H1 (cell line): ENCODE measurements at regions not wholly inside any gene's neighbourhood (a gene's known extent, or its start where the extent isn't known, plus 50 kb on each side); places are given as distances from the start of the nearest gene placed in this dataset.

ENCODE experiments used
- ATF2 ChIP-seq: IDR thresholded peaks from 2 replicates; pipeline ENCODE4 v1.6.1; 2012; ENCODE audit warnings: low read length, inconsistent platforms
- CHD7 ChIP-seq: fragments of 300-600 bp; sonication (generic); IDR thresholded peaks from 2 replicates; pipeline ENCODE4 v1.7.1; 2012; ENCODE audit warnings: low read length, moderate library complexity, mild to moderate bottlenecking, inconsistent platforms; ENCODE audit not compliant: insufficient replicate concordance
- JUND ChIP-seq: IDR thresholded peaks from 2 replicates; pipeline ENCODE4 v1.6.1; 2011; ENCODE audit warnings: mild to moderate bottlenecking, improper control_type of control experiment, low read length
- MAX ChIP-seq: IDR thresholded peaks from 2 replicates; pipeline ENCODE4 v1.6.1; 2012; ENCODE audit warnings: inconsistent platforms
- POLR2A ChIP-seq, 2 experiments: IDR thresholded peaks; 1 replicate in 1 of 2; 2 replicates in 1 of 2; pipeline ENCODE4 v1.6.1; 2011; ENCODE audit warnings: low read depth in 2 of 2, low read length in 2 of 2, mild to moderate bottlenecking in 2 of 2; ENCODE audit errors: control extremely low read depth in 1 of 2
- RNF2 ChIP-seq: fragments of 200-900, 300-1000 bp; sonication (generic); IDR thresholded peaks from 2 replicates; pipeline ENCODE4 v1.7.1; 2016; ENCODE audit warnings: borderline replicate concordance, low read depth, mild to moderate bottlenecking, antibody characterized with exemption, low read length; ENCODE audit not compliant: poor library complexity, severe bottlenecking; ENCODE audit errors: missing control alignments
- SIRT6 ChIP-seq: IDR thresholded peaks from one replicate; pipeline ENCODE4 v1.7.1; 2012; ENCODE audit warnings: low read length, inconsistent platforms
- SIX5 ChIP-seq: IDR thresholded peaks from 2 replicates; pipeline ENCODE4 v1.6.1; 2011; ENCODE audit warnings: mild to moderate bottlenecking, low read depth, low read length

- no peak for TF ChIP-seq ATF2
- TF ChIP-seq POLR2A (IDR thresholded peaks at IDR 0.05; ENCODE audit: control extremely low read depth in 1 of 2, low read depth in 2 of 2, low read length in 2 of 2): no peak
- TF ChIP-seq CHD7: no peak
- TF ChIP-seq JUND: no peak
- TF ChIP-seq SIRT6: no peak
- TF ChIP-seq MAX: no peak
- TF ChIP-seq RNF2: no peak
- no peak for TF ChIP-seq SIX5
Measured at GRCh38 chr6:56803594-56803993, 151.3 kb upstream of the BEND6 start (continued).
